Heart left ventricle (tissue), 13 donors: ENCODE measurements at regions not wholly inside any gene's neighbourhood (a gene's known extent, or its start where the extent isn't known, plus 50 kb on each side); places are given as distances from the start of the nearest gene placed in this dataset.

Source experiments
- POLR2A ChIP-seq, 2 donors: fragments of 450-650 bp; IDR thresholded peaks; one replicate each; pipeline ENCODE4 v1.6.1; 2017; ENCODE audit warnings: antibody characterized with exemption in 2 of 2, mild to moderate bottlenecking in 2 of 2, moderate library complexity in 2 of 2
- TF ChIP-seq, protein P1 (sequence below), 12 donors: fragments of 200-600 bp; sonication (generic) in 4 of 12; IDR thresholded peaks; one replicate each; pipeline versions ENCODE4 v1.5.0 to v1.8.0; 2018 to 2022; ENCODE audit warnings: antibody characterized with exemption in 12 of 12, mild to moderate bottlenecking in 5 of 12
- donor health status: ischemic (EF 13 %, LVEDD 7.1; RV severe dilation, severe dysfunction).
- donor health status: DM: no; HTN: yes; CAD: no.
- donor health status: DM: no; HTN: no; CAD: no.
- donor health status: ischemic (EF 25% LVEDD 6.9; RV normal size, moderate dysfunction).
- donor health status: ischemic (EF 25% LVEDD 5.7; RV mildly dilated, moderate dysfunction).
- donor health status: ischemic (EF 35%, LVEDD 5.7; RV mildly dilated, moderate dysfunction).
- donor health status: nonischemic (EF 11% LVEDD 7.7; RV severe dilation, severe dysfunction).
- donor health status: DM: yes; HTN: yes; CAD: no.
- donor health status: PGD.
- donor health status: ischemic (EF 29% LVEDD 5.4; RV normal size, mild dysfunction).
- donor health status: nonischemic (EF 23%, LVEDD 6.1; RV moderate dilation, normal function).

GRCh38 chr13:83722443-83722842 is 159.8 kb downstream of the SLITRK1 start:
- TF ChIP-seq, protein P1, sequence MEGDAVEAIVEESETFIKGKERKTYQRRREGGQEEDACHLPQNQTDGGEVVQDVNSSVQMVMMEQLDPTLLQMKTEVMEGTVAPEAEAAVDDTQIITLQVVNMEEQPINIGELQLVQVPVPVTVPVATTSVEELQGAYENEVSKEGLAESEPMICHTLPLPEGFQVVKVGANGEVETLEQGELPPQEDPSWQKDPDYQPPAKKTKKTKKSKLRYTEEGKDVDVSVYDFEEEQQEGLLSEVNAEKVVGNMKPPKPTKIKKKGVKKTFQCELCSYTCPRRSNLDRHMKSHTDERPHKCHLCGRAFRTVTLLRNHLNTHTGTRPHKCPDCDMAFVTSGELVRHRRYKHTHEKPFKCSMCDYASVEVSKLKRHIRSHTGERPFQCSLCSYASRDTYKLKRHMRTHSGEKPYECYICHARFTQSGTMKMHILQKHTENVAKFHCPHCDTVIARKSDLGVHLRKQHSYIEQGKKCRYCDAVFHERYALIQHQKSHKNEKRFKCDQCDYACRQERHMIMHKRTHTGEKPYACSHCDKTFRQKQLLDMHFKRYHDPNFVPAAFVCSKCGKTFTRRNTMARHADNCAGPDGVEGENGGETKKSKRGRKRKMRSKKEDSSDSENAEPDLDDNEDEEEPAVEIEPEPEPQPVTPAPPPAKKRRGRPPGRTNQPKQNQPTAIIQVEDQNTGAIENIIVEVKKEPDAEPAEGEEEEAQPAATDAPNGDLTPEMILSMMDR (IDR thresholded peaks at IDR 0.05), result no peak
- TF ChIP-seq POLR2A (IDR thresholded peaks at IDR 0.05), result no peak
